OCI-LY7 (cell line): ENCODE measurements at regions not wholly inside any gene's neighbourhood (a gene's known extent, or its start where the extent isn't known, plus 50 kb on each side); places are given as distances from the start of the nearest gene placed in this dataset.

Experiments
- BruUV-seq: library from RNA; stranded (reverse); fragments of 400-500 nt; replicated peaks from 2 replicates; lab custom pipeline; 2021; lab: Mats Ljungman, UMichigan
- CTCF ChIA-PET: fragments of 300-600 bp; sonication (Branson Sonifier 250); formaldehyde crosslinking; loops from one replicate; lab custom pipeline; 2022; ENCODE audit warnings: antibody characterized with exemption; ENCODE audit not compliant: unreplicated experiment; lab: Charles Lee
- POLR2A ChIA-PET: fragments of 300-600 bp; sonication (Branson Sonifier 250); formaldehyde crosslinking; loops from one replicate; lab custom pipeline; 2022; ENCODE audit warnings: antibody characterized with exemption; lab: Charles Lee
- DNase-seq: peaks from one replicate; pipeline ENCODE4 v3.0.0-alpha.2; 2015; ENCODE audit warnings: low spot score
- H2AFZ ChIP-seq: fragments of 200-600 bp; sonication (generic), shearing (Covaris generic); 2 replicates; pipeline ENCODE4 v1.6.1; 2014; ENCODE audit warnings: mild to moderate bottlenecking, antibody characterized with exemption, low read length, moderate library complexity
- H3K27ac ChIP-seq: fragments of 200-600 bp; sonication (generic); 2 replicates; pipeline ENCODE4 v1.5.1; 2014; ENCODE audit warnings: mixed run types, low read depth, mild to moderate bottlenecking, moderate library complexity, low read length, inconsistent platforms; ENCODE audit not compliant: poor library complexity, severe bottlenecking
- H3K36me3 ChIP-seq: fragments of 200-600 bp; sonication (generic); 2 replicates; pipeline ENCODE4 v1.6.1; 2014; ENCODE audit warnings: mild to moderate bottlenecking, antibody characterized with exemption, low read length, moderate library complexity, mixed read lengths; ENCODE audit not compliant: insufficient read depth
- H3K4me1 ChIP-seq: fragments of 200-600 bp; sonication (generic); 2 replicates; pipeline ENCODE4 v1.5.1; 2014; ENCODE audit warnings: mild to moderate bottlenecking, low read length; ENCODE audit not compliant: insufficient read depth, poor library complexity, severe bottlenecking
- H3K4me2 ChIP-seq: fragments of 200-600 bp; sonication (generic); 2 replicates; pipeline ENCODE4 v1.6.1; 2014; ENCODE audit warnings: mild to moderate bottlenecking, low read length
- H3K4me3 ChIP-seq: fragments of 200-600 bp; sonication (generic); 2 replicates; pipeline ENCODE4 v1.5.1; 2014; ENCODE audit warnings: mild to moderate bottlenecking, low read depth, low read length; ENCODE audit not compliant: poor library complexity, severe bottlenecking
- H3K79me2 ChIP-seq: fragments of 200-600 bp; sonication (generic); 2 replicates; pipeline ENCODE4 v1.6.1; 2016; ENCODE audit warnings: low read depth, mild to moderate bottlenecking, low read length, moderate library complexity, mixed read lengths; ENCODE audit not compliant: insufficient read depth
- H3K9me2 ChIP-seq: fragments of 200-600 bp; sonication (generic); 2 replicates; pipeline ENCODE4 v1.6.1; 2016; ENCODE audit warnings: mild to moderate bottlenecking, low read length, mixed read lengths; ENCODE audit not compliant: insufficient read depth
- H3K9me3 ChIP-seq: fragments of 200-600 bp; sonication (generic); 2 replicates; pipeline ENCODE4 v1.6.1; 2014; ENCODE audit warnings: mild to moderate bottlenecking, mixed run types, low read length, mixed read lengths
- H4K20me1 ChIP-seq: fragments of 200-600 bp; sonication (generic); 2 replicates; pipeline ENCODE4 v1.6.1; 2014; ENCODE audit warnings: mild to moderate bottlenecking, antibody characterized with exemption, low read length, moderate library complexity, mixed read lengths; ENCODE audit not compliant: insufficient read depth
- CTCF ChIP-seq: fragments of 200-600 bp; sonication (generic); conservative IDR thresholded peaks from 2 replicates; pipeline ENCODE4 v1.5.1; 2014; ENCODE audit warnings: mild to moderate bottlenecking, antibody characterized with exemption, low read length, moderate library complexity, mixed read lengths
- EZH2phosphoT487 ChIP-seq: fragments of 200-600 bp; sonication (generic); IDR thresholded peaks from 2 replicates; pipeline ENCODE4 v1.6.1; 2018; ENCODE audit warnings: low read depth, borderline replicate concordance, mild to moderate bottlenecking, mixed run types, antibody characterized with exemption, low read length, moderate library complexity, mixed read lengths
- intact Hi-C: fragments of 100-400 bp; cut with micrococcal nuclease; formaldehyde crosslinking; loops from one replicate; pipeline ENCODE4 v1.10.0; 2022; ENCODE audit not compliant: unreplicated experiment

DNA sequence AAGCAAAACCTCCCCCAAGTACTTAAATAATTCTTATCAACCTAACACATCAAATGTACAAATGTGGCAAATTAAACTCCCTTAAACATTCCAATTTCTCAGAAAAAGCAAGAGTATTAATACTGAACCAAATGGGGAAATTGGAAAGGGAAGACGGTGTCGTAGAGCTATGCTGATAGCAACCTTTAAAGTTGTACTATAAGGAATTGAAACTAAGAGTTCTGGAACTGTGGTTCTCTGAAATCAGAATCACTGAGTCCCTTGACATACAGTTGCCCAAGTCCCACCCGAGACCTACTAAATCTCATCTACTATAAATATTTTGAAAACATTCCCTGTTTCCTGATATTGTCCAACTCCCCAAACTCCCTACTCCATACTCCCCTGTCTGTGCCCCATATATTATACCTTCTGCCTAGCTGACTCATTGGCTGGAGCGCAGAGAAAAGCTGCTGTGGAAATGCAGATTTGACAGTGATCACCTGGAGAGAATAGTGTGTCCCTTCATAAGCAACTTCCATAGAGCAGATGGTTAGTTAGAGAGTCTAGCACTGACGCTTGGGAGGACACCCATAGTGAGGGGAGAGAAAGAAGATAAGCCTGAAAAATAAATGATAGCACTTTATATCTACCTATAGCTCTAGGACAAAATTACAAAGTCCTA lies 51.4 kb upstream of the ITM2B start:
- peaks cover 18% of the 10 kb centered on the region for H3K4me1 ChIP-seq
- H3K27ac ChIP-seq = no peak overlapping the region
- H3K36me3 ChIP-seq = no peaks in the 10 kb centered on the region
- H3K9me2 ChIP-seq = no peaks in the 10 kb centered on the region
- TF ChIP-seq EZH2phosphoT487 = no peak
- POLR2A ChIA-PET = interaction anchor here (0.8 to 1.5 kb wide), 4 partner anchors 11 to 64 kb away, joined by 3 to 6 read pairs (median 4); no protein-coding TSS in a partner anchor
- no peak overlapping the region for H3K4me2 ChIP-seq
- H3K9me3 ChIP-seq = no peaks in the 10 kb centered on the region
- H3K4me3 ChIP-seq = no peak overlapping the region
- no peaks in the 10 kb centered on the region for H4K20me1 ChIP-seq
- no TSS peak for BruUV-seq
- CTCF ChIA-PET = no interaction called here
- DNase-seq = no peak
- intact Hi-C loops = no loop called here
- no peaks in the 10 kb centered on the region for H3K79me2 ChIP-seq
- no peak overlapping the region for H2AFZ ChIP-seq

DNA sequence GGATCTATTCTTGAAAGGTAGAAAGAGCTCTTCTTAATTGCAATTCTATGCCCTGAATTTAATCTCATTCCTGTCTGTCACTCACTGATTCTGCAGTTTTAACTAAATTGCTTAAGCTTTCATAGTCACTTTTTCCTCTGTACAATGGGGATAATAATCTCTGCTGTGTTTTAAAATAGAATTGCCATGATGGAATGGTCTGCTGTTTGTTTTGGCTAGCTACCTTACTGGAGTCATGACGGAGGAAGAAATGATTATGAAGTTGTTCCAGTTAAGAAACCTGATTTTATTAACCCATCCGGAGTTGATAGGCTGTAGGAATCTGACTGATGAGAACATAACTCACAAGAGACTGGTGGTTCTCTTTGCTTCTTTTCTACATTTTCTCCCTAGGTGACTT lies 54.9 kb upstream of the ITM2B start:
- intact Hi-C loops = no loop called here
- Histone ChIP-seq H3K27ac (no peak overlapping the region), H3K4me2 (no peak overlapping the region), H2AFZ (no peak overlapping the region), H3K9me3 (no peaks in the 10 kb centered on the region), H3K4me3 (no peak overlapping the region), H3K79me2 (no peaks in the 10 kb centered on the region), H3K4me1 (no peaks in the 10 kb centered on the region), H4K20me1 (no peaks in the 10 kb centered on the region), H3K9me2 (no peaks in the 10 kb centered on the region), H3K36me3 (no peaks in the 10 kb centered on the region)
- ChIA-PET POLR2A (interaction anchor here (0.9 to 1.1 kb wide), 2 partner anchors 16 to 47 kb away, joined by 3 read pairs; no protein-coding TSS in a partner anchor), CTCF (no interaction called here)
- BruUV-seq = no TSS peak
- no peak for TF ChIP-seq EZH2phosphoT487
- TF ChIP-seq CTCF = no peak
- DNase-seq = no peak

- no peaks in the 10 kb centered on the region for H4K20me1 ChIP-seq
- no peaks in the 10 kb centered on the region for H3K36me3 ChIP-seq
- no peaks in the 10 kb centered on the region for H3K79me2 ChIP-seq
- no peak overlapping the region for H3K27ac ChIP-seq
- no peaks in the 10 kb centered on the region for H3K9me2 ChIP-seq
- TF ChIP-seq EZH2phosphoT487 = no peak
- no peak for TF ChIP-seq CTCF
- no peak overlapping the region for H3K4me2 ChIP-seq
- H3K4me3 ChIP-seq = no peak overlapping the region
- no TSS peak for BruUV-seq
- intact Hi-C loops = no loop called here
- no peaks in the 10 kb centered on the region for H3K4me1 ChIP-seq
- ChIA-PET CTCF (no interaction called here), POLR2A (interaction anchor here (1.0 kb wide), 1 partner anchor 9 kb away, joined by 3 read pairs; no protein-coding TSS in a partner anchor)
- no peak for DNase-seq
- no peak overlapping the region for H2AFZ ChIP-seq
- H3K9me3 ChIP-seq = no peaks in the 10 kb centered on the region
Measured at GRCh38 chr13:48176781-48177180, 56.2 kb upstream of the ITM2B start.
